HEK293 (cell line): ENCODE measurements at regions not wholly inside any gene's neighbourhood (a gene's known extent, or its start where the extent isn't known, plus 50 kb on each side); places are given as distances from the start of the nearest gene placed in this dataset.

Experiments
- GLI4 ChIP-seq: fragments of 450-650 bp; formaldehyde crosslinking; IDR thresholded peaks from 2 replicates; pipeline ENCODE4 v1.5.1; 2016; ENCODE audit warnings: missing biosample characterization, missing genetic modification characterization
- KLF16 ChIP-seq: fragments of 450-650 bp; formaldehyde crosslinking; IDR thresholded peaks from 2 replicates; pipeline ENCODE4 v1.5.1; 2017; ENCODE audit warnings: missing biosample characterization, missing genetic modification characterization
- PRDM1 ChIP-seq: fragments of 450-650 bp; formaldehyde crosslinking; IDR thresholded peaks from 2 replicates; pipeline ENCODE4; 2016; ENCODE audit warnings: missing biosample characterization, missing genetic modification characterization
- SETDB1 ChIP-seq: IDR thresholded peaks from one replicate; pipeline ENCODE4 v1.6.1; 2017; ENCODE audit warnings: mild to moderate bottlenecking, low read length, moderate library complexity, mixed read lengths; ENCODE audit not compliant: insufficient read length
- ZNF514 ChIP-seq: fragments of 450-650 bp; formaldehyde crosslinking; IDR thresholded peaks from 2 replicates; pipeline ENCODE4 v1.5.1; 2016; ENCODE audit warnings: missing biosample characterization, missing genetic modification characterization
- ZNF777 ChIP-seq: fragments of 450-650 bp; formaldehyde crosslinking; IDR thresholded peaks from 2 replicates; pipeline ENCODE4 v1.5.1; 2017; ENCODE audit warnings: missing biosample characterization, missing genetic modification characterization, borderline replicate concordance
- TF ChIP-seq, protein P1 (sequence below): fragments of 450-650 bp; formaldehyde crosslinking; IDR thresholded peaks from 2 replicates; pipeline ENCODE4 v1.5.1; 2016; ENCODE audit warnings: missing biosample characterization, missing genetic modification characterization

DNA sequence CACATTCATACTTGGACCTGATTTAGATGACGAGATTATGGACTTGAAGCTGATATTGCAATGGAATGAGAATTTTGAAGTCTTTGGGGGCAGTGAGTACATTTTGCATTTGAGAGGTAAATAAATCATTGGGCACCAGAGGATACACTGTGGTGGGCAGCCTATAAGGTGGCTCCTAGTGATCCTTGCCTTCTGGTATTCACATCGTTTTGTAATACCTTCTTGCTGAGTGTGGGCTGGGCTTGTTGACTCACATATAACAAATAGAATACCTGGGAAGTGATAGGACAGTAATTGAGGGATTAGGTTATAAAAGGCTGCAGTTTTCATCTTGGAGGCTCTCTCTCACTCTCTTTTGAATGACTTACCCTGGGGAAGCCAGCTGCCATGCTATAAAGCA is 605.5 kb upstream of the KCNMB2 start:
- TF ChIP-seq, protein P1, sequence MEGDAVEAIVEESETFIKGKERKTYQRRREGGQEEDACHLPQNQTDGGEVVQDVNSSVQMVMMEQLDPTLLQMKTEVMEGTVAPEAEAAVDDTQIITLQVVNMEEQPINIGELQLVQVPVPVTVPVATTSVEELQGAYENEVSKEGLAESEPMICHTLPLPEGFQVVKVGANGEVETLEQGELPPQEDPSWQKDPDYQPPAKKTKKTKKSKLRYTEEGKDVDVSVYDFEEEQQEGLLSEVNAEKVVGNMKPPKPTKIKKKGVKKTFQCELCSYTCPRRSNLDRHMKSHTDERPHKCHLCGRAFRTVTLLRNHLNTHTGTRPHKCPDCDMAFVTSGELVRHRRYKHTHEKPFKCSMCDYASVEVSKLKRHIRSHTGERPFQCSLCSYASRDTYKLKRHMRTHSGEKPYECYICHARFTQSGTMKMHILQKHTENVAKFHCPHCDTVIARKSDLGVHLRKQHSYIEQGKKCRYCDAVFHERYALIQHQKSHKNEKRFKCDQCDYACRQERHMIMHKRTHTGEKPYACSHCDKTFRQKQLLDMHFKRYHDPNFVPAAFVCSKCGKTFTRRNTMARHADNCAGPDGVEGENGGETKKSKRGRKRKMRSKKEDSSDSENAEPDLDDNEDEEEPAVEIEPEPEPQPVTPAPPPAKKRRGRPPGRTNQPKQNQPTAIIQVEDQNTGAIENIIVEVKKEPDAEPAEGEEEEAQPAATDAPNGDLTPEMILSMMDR (tag by site-specific recombination), result no peak
- TF ChIP-seq SETDB1, result no peak
- TF ChIP-seq GLI4 (tag by site-specific recombination), result no peak
- TF ChIP-seq ZNF514 (tag by site-specific recombination), result no peak
- no peak for TF ChIP-seq KLF16 (tag by site-specific recombination)
- TF ChIP-seq ZNF777 (tag by site-specific recombination), result no peak
- no peak for TF ChIP-seq PRDM1 (tag by site-specific recombination)
